HG03095 (cell line): ENCODE measurements at regions not wholly inside any gene's neighbourhood (a gene's known extent, or its start where the extent isn't known, plus 50 kb on each side); places are given as distances from the start of the nearest gene placed in this dataset.
"Not testable (repeated sequence)": the region's sequence is repeated elsewhere in the genome, so short reads cannot be mapped to it uniquely, and the experiment has no call there.

Experiments
- ATAC-seq: cut with Tn5 transposase; IDR thresholded peaks from one replicate; pipeline ENCODE4 v1.9.1; 2021; ENCODE audit warnings: moderate library complexity; ENCODE audit not compliant: unreplicated experiment

DNA sequence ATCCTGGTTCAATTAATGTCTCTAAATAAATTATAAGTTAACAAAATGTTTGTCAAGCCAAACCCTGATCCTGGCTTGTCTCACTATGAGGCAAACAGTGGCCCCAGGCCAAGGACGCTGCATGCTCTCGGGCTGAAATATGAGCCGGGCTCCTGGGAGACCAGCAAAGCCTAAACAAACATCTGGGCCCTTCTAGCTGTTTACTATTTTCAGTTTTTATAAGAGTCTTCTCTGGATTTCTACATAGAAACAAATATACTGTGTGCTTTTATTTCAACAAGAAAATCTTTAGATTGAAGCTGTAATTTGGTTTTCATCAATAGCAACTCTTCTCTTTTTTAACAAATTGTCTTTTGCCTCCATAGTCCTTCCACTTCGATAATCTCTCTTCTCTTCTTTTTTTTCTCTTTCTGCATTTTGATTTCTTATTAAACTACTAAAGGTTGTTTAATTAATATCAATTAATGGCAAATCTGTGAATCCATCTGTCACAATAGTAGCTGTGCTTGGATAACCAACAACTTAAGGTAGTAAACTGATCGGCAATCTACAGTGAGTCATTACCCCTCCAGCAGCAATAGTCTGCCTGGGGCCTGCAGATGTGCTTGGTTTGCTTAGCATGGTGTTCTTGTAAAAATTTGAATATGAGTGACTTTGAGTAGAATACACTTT, 83.3 kb upstream of the DNAJC1 start:
- no peak for ATAC-seq

DNA sequence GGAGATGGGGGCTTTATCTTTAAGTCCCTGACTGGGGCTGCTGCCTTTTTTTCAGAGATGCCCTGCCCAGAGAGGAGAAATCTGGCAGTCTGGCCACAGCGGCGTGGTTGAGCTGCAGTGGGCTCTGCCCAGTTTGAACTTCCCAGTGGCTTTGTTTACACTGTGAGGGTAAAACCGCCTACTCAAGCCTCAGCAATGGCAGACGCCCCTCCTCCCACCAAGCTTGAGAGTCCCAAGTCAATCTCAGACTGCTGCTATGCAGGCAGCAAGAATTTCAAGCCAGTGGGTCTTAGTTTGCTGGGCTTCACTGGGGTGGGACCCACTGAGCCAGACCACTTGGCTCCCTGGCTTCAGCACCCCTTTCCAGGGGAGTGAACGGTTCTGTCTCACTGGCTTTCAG, 76.4 kb upstream of the DNAJC1 start:
- ATAC-seq = not testable (repeated sequence)

DNA sequence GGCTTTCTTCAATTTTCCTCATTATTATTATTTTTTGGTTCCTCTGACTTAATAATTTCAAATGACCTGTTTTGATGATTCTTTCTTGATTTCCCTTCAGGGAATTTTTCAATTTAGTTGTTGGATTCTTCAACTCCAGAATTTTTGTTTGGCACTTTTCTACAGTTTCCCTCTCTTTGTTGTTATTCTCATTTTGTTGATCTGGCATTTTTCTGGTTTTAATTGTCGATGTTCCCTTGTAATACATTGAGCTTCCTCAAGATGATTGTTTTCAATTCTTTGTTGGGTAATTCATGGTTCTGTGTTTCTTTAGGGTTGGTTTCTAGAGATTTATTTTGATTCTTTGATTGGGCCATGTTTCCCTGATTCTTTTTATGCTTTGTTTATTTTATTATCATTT, 67.8 kb upstream of the DNAJC1 start:
- ATAC-seq = no peak

DNA sequence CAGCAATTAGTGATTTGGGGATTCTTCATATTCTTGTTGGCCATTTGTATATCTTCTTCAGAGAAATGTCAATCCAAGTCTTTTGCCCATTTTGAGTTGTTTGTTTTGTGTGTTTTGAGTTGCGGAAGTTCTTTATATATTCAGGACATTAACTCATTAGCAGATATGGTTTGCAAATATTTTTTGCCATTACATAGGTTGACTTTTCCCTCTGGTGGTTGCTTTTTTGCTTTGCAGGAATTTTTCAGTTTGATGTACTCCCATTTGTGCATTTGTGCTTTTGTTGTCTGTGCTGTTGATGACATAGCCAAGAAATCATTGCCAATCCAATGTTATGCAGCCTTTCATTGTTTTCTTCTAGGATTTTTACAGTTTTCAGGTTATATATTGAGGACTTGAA, 63.6 kb upstream of the DNAJC1 start:
- no peak for ATAC-seq

DNA sequence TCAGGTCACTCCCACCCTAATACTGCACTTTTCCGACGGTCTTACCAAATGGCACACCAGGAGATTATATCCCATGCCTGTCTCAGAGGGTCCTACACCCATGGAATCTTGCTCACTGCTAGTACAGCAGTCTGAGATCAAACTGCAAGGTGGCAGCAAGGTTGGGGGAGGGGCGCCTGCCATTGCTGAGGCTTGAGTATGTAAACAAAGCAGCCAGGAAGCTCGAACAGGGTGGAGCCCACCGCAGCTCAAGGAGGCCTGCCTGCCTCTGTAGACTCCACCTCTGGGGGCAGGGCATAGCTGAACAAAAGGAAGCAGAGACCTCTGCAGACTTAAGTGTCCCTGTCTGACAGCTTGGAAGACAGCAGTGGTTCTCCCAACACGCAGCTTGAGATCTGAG, 57.5 kb upstream of the DNAJC1 start:
- not testable (repeated sequence) for ATAC-seq

DNA sequence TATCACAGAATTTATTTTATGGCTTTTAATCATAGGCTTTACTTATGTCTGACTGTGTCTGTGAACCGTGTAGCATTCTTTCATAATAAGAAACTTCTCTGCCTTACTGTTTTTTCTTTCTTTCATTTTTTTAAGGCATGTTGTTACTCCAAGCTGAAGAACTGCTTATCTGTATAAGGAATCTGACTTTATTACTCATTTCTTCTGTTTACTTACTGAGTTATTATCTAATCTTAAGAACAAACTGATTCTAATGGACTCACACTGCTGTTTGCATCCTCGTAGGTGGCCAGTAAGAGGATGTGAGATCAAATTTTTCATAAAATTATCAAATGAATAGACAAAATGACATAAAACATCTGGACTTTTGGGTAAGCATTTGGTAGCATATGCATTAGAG, 54.7 kb upstream of the DNAJC1 start:
- ATAC-seq = no peak

DNA sequence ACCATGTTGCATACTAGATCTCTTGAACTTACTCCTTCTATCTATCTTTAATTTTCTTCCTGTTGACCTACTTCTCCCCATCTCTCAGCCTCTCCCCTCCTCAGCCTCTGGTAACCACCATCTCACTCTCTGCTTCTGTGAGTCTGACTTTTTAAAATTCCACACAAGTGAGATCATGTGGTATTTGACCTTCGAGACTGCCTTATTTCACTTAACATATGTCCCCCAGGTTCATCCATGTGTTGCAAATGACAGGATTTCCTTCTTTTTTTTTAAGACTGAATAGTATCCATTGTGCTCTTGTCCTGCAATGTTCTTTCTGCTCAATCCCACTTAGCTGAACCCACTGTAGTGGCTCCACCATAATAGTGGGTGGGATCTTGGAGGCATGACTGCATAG, 51.4 kb upstream of the DNAJC1 start:
- no peak for ATAC-seq
